IMR-90 (cell line): ENCODE measurements at regions not wholly inside any gene's neighbourhood (a gene's known extent, or its start where the extent isn't known, plus 50 kb on each side); places are given as distances from the start of the nearest gene placed in this dataset.
A peak's percentile ranks its signal among the peaks of the same experiment; 100 is the strongest.

Source experiments
- ATAC-seq: fragments of 200-7000 bp; cut with Tn5 transposase; 2 replicates; pipeline ENCODE4 v1.9.1; 2020; ENCODE audit warnings: low read depth, mild to moderate bottlenecking, moderate library complexity
- BruUV-seq: library from RNA; stranded (reverse); fragments of 400-500 nt; replicated peaks from 2 replicates; lab custom pipeline; 2021; lab: Mats Ljungman, UMichigan
- CTCF ChIA-PET: fragments of 300-600 bp; formaldehyde crosslinking; extraction: SDS; loops from one replicate; lab custom pipeline; 2021; ENCODE audit warnings: antibody characterized with exemption; lab: Yijun Ruan, JAX
- POLR2A ChIA-PET: fragments of 300-600 bp; sonication (Branson Sonifier 250); formaldehyde crosslinking; loops from one replicate; lab custom pipeline; 2022; ENCODE audit warnings: antibody characterized with exemption; ENCODE audit not compliant: unreplicated experiment; lab: Charles Lee
- DNase-seq: peaks from one replicate; pipeline ENCODE4 v3.0.0; 2013
- H2AFZ ChIP-seq: replicated peaks from 2 replicates; pipeline ENCODE3; 2013; ENCODE audit warnings: low read length, mild to moderate bottlenecking; ENCODE audit not compliant: poor library complexity
- H2AK5ac ChIP-seq: 2 replicates; pipeline ENCODE4 v1.6.1; 2013; ENCODE audit warnings: low read depth, low read length, inconsistent platforms
- H2AK9ac ChIP-seq: replicated peaks from 2 replicates; pipeline ENCODE3; 2013; ENCODE audit warnings: mild to moderate bottlenecking, low read depth, low read length, moderate library complexity; ENCODE audit not compliant: poor library complexity
- H2BK120ac ChIP-seq: 2 replicates; pipeline ENCODE4 v1.6.1; 2013; ENCODE audit warnings: low read depth, low read length, inconsistent platforms
- H2BK15ac ChIP-seq: 3 replicates; pipeline ENCODE4 v1.6.1; 2013; ENCODE audit warnings: low read depth, low read length, inconsistent platforms
- H2BK20ac ChIP-seq: 2 replicates; pipeline ENCODE4 v1.6.1; 2013; ENCODE audit warnings: low read depth, mild to moderate bottlenecking, inconsistent platforms, low read length, moderate library complexity
- H2BK5ac ChIP-seq: 2 replicates; pipeline ENCODE4 v1.6.1; 2013; ENCODE audit warnings: mild to moderate bottlenecking, low read depth, low read length, inconsistent platforms; ENCODE audit not compliant: poor library complexity, severe bottlenecking
- H3K14ac ChIP-seq: replicated peaks from 2 replicates; pipeline ENCODE4 v1.6.1; 2013; ENCODE audit warnings: low read depth, low read length, inconsistent platforms
- H3K18ac ChIP-seq: 2 replicates; pipeline ENCODE4 v1.6.1; 2013; ENCODE audit warnings: low read depth, low read length, control low read depth
- H3K23ac ChIP-seq: 2 replicates; pipeline ENCODE4 v1.6.1; 2013; ENCODE audit warnings: low read depth, low read length, inconsistent platforms
- H3K27ac ChIP-seq: 2 replicates; pipeline ENCODE4 v1.5.1; 2013; ENCODE audit warnings: mild to moderate bottlenecking, control low read depth, low read length; ENCODE audit not compliant: insufficient read depth
- H3K27me3 ChIP-seq: 2 replicates; pipeline ENCODE4 v1.6.1; 2013; ENCODE audit warnings: low read length; ENCODE audit not compliant: control insufficient read depth, insufficient read depth
- H3K36me3 ChIP-seq: 2 replicates; pipeline ENCODE4 v1.6.1; 2013; ENCODE audit warnings: low read length, mixed read lengths; ENCODE audit not compliant: control insufficient read depth, insufficient read depth
- H3K4ac ChIP-seq: 2 replicates; pipeline ENCODE4 v1.6.1; 2013; ENCODE audit warnings: low read depth, low read length, inconsistent platforms
- H3K4me1 ChIP-seq: 2 replicates; pipeline ENCODE4 v1.6.1; 2013; ENCODE audit warnings: low read length, mixed read lengths; ENCODE audit not compliant: control insufficient read depth, insufficient read depth
- H3K4me2 ChIP-seq: 2 replicates; pipeline ENCODE4 v1.6.1; 2013; ENCODE audit warnings: low read depth, mild to moderate bottlenecking, control low read depth, low read length, moderate library complexity
- H3K4me3 ChIP-seq: 2 replicates; pipeline ENCODE4 v1.5.1; 2013; ENCODE audit warnings: low read depth, mild to moderate bottlenecking, control low read depth, low read length, moderate library complexity; ENCODE audit not compliant: insufficient read depth
- H3K56ac ChIP-seq: 2 replicates; pipeline ENCODE4 v1.6.1; 2013; ENCODE audit warnings: low read length, inconsistent platforms; ENCODE audit not compliant: insufficient read depth; ENCODE audit errors: extremely low read depth
- H3K79me1 ChIP-seq, 2 experiments: 2 replicates each; pipeline ENCODE4 v1.6.1; 2013; ENCODE audit warnings: low read length in 2 of 2, inconsistent platforms in 1 of 2, low read depth in 1 of 2
- H3K9ac ChIP-seq: 2 replicates; pipeline ENCODE4 v1.6.1; 2013; ENCODE audit warnings: low read depth, low read length, control low read depth
- H3K9me1 ChIP-seq: 2 replicates; pipeline ENCODE4 v1.6.1; 2013; ENCODE audit warnings: low read length, inconsistent platforms; ENCODE audit not compliant: insufficient read depth
- H3K9me3 ChIP-seq: 2 replicates; pipeline ENCODE4 v1.6.1; 2013; ENCODE audit warnings: low read length; ENCODE audit not compliant: control insufficient read depth, insufficient read depth
- H4K20me1 ChIP-seq: 2 replicates; pipeline ENCODE4 v1.6.1; 2013; ENCODE audit warnings: low read length, inconsistent platforms; ENCODE audit not compliant: insufficient read depth
- H4K5ac ChIP-seq: 2 replicates; pipeline ENCODE4 v1.6.1; 2013; ENCODE audit warnings: mild to moderate bottlenecking, low read depth, low read length, control low read depth
- H4K8ac ChIP-seq, 2 experiments: 2 replicates each; pipeline ENCODE4 v1.6.1; 2013; ENCODE audit warnings: low read depth in 2 of 2, low read length in 2 of 2, control low read depth in 1 of 2, inconsistent platforms in 1 of 2
- H4K91ac ChIP-seq: 2 replicates; pipeline ENCODE4 v1.6.1; 2013; ENCODE audit warnings: low read depth, low read length, inconsistent platforms; ENCODE audit not compliant: insufficient read depth
- BHLHE40 ChIP-seq: fragments of 150-350 bp; IDR thresholded peaks from 2 replicates; pipeline ENCODE4 v1.6.1; 2016; ENCODE audit warnings: mild to moderate bottlenecking, low read depth, low read length
- CEBPB ChIP-seq: IDR thresholded peaks from 2 replicates; pipeline ENCODE4 v1.6.1; 2012; ENCODE audit warnings: low read depth, low read length, improper control_type of control experiment
- CHD1 ChIP-seq: IDR thresholded peaks from 2 replicates; pipeline ENCODE4 v1.6.1; 2012; ENCODE audit warnings: low read depth, low read length, improper control_type of control experiment
- FOS ChIP-seq: fragments of 150-350 bp; IDR thresholded peaks from 2 replicates; pipeline ENCODE4 v1.6.1; 2016; ENCODE audit warnings: low read depth, low read length
- MAFK ChIP-seq: IDR thresholded peaks from 2 replicates; pipeline ENCODE4 v1.6.1; 2012; ENCODE audit warnings: low read depth, low read length, improper control_type of control experiment
- MAZ ChIP-seq: IDR thresholded peaks from 2 replicates; pipeline ENCODE4 v1.6.1; 2012; ENCODE audit warnings: low read depth, mild to moderate bottlenecking, low read length, improper control_type of control experiment, moderate library complexity, borderline replicate concordance
- MXI1 ChIP-seq: IDR thresholded peaks from 2 replicates; pipeline ENCODE4 v1.6.1; 2012; ENCODE audit warnings: low read depth, mild to moderate bottlenecking, low read length, moderate library complexity, borderline replicate concordance
- NFE2L2 ChIP-seq: fragments of 150-350 bp; IDR thresholded peaks from 2 replicates; pipeline ENCODE4 v1.6.1; 2016; ENCODE audit warnings: low read depth, mild to moderate bottlenecking, low read length
- POLR2A ChIP-seq: IDR thresholded peaks from 2 replicates; pipeline ENCODE4 v1.6.1; 2012; ENCODE audit warnings: mild to moderate bottlenecking, low read depth, low read length
- RAD21 ChIP-seq: IDR thresholded peaks from 2 replicates; pipeline ENCODE4 v1.6.1; 2012; ENCODE audit warnings: low read length, improper control_type of control experiment
- RCOR1 ChIP-seq: IDR thresholded peaks from 2 replicates; pipeline ENCODE4 v1.6.1; 2012; ENCODE audit warnings: mild to moderate bottlenecking, low read length, improper control_type of control experiment; ENCODE audit not compliant: insufficient replicate concordance
- RFX5 ChIP-seq: IDR thresholded peaks from 2 replicates; pipeline ENCODE4 v1.8.0; 2012; ENCODE audit warnings: low read depth, mild to moderate bottlenecking, low read length, moderate library complexity
- SMC3 ChIP-seq: fragments of 150-350 bp; IDR thresholded peaks from 2 replicates; pipeline ENCODE4 v1.6.1; 2016; ENCODE audit warnings: low read depth, mild to moderate bottlenecking, antibody characterized with exemption, low read length, moderate library complexity
- WGBS, 2 experiments: methylation state at CpG; one replicate each; pipeline versions ENCODE4 v1.1.5 to v1.1.7; 2013; ENCODE audit warnings: missing lambda C conversion rate in 2 of 2; ENCODE audit not compliant: insufficient read length in 1 of 2; ENCODE audit errors: extremely low coverage in 2 of 2; 5-methylcytosine and 5-hydroxymethylcytosine counted together
- dilution Hi-C: fragments of 300-500 bp; cut with HindIII; formaldehyde crosslinking; loops from one replicate; pipeline ENCODE4 v1.14.3; 2018; ENCODE audit warnings: low sequenced_read_pairs; ENCODE audit not compliant: unreplicated experiment
- in situ Hi-C: fragments of 300-500 bp; cut with MboI; formaldehyde crosslinking; loops from 3 replicates; pipeline ENCODE4 v1.14.3; 2019; ENCODE audit warnings: low sequenced_read_pairs, inconsistent platforms, mixed read lengths
- intact Hi-C: fragments of 100-400 bp; cut with micrococcal nuclease; formaldehyde crosslinking; loops from 2 replicates; pipeline ENCODE4 v1.10.0; 2022
- TF ChIP-seq, protein P1 (sequence below): fragments of 150-350 bp; IDR thresholded peaks from 2 replicates; pipeline ENCODE4 v1.6.1; 2017; ENCODE audit warnings: mild to moderate bottlenecking, antibody characterized with exemption, low read length, low read depth
- TF ChIP-seq, protein P2 (sequence below): conservative IDR thresholded peaks from 2 replicates; pipeline ENCODE4 v1.5.1; 2012; ENCODE audit warnings: mild to moderate bottlenecking, low read depth, low read length, improper control_type of control experiment
- TF ChIP-seq, protein P3 (sequence below): fragments of 150-350 bp; IDR thresholded peaks from 2 replicates; pipeline ENCODE4 v1.6.1; 2016; ENCODE audit warnings: low read depth, mild to moderate bottlenecking, low read length, moderate library complexity, borderline replicate concordance

DNA sequence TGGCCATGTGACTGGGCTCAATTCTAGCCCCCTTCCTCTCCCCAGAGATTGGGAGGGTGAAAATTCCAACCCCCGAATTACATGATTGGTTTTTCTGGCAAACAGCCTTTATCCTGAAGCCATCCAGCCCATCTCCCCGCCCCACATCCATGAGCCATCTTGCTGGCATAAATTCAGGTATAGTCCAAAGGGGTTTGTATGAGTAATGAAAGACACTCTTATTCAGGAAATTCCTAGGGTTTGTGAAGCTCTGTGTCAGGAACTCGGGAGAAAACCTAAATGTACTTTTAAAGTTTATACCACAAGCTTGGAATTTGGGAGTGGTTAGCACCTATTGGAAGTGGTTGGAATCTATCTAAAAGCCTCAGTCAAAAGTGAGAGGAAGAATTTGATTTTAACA lies 80.6 kb upstream of the SIMC1 start:
- no peak overlapping the region for H2AFZ ChIP-seq
- no TSS peak for BruUV-seq
- no peaks in the 10 kb centered on the region for H3K36me3 ChIP-seq
- H2AK5ac ChIP-seq: no peak overlapping the region
- peaks cover 6% of the 10 kb centered on the region; the same call in 1 of the 2 replicates for H3K9me1 ChIP-seq
- H3K4me1 ChIP-seq: peaks cover 12% of the 10 kb centered on the region
- H3K9ac ChIP-seq: no peak overlapping the region
- H3K27ac ChIP-seq: no peak overlapping the region
- no peak overlapping the region for H4K8ac ChIP-seq
- DNase-seq (peak; percentile 71), ATAC-seq (peak; percentile 41)
- no peak overlapping the region for H3K23ac ChIP-seq
- no peak overlapping the region for H3K56ac ChIP-seq
- no peak overlapping the region for H3K14ac ChIP-seq
- no peak overlapping the region for H3K18ac ChIP-seq
- H3K4me3 ChIP-seq: no peak overlapping the region
- H2AK9ac ChIP-seq: no peak overlapping the region
- H2BK20ac ChIP-seq: peak overlapping the region; percentile 21; the same call in 1 of the 2 replicates
- CTCF ChIA-PET: no interaction called here
- H3K4ac ChIP-seq: no peak overlapping the region
- no peaks in the 10 kb centered on the region for H3K79me1 ChIP-seq
- H2BK120ac ChIP-seq: peak overlapping the region; percentile 53; the same call in 1 of the 2 replicates
- intact Hi-C loops (no loop called here), dilution Hi-C loops (no loop called here), in situ Hi-C loops (no loop called here)
- H4K5ac ChIP-seq: no peak overlapping the region
- H4K20me1 ChIP-seq: no peaks in the 10 kb centered on the region
- no peak overlapping the region for H4K91ac ChIP-seq
- TF ChIP-seq MAZ (no peak), MAFK (no peak), CHD1 (no peak), MXI1 (no peak), RAD21 (no peak), FOS (no peak), POLR2A (no peak), RCOR1 (no peak), NFE2L2 (no peak), RFX5 (no peak), SMC3 (no peak), BHLHE40 (no peak), CEBPB (no peak)
- TF ChIP-seq, protein P1, sequence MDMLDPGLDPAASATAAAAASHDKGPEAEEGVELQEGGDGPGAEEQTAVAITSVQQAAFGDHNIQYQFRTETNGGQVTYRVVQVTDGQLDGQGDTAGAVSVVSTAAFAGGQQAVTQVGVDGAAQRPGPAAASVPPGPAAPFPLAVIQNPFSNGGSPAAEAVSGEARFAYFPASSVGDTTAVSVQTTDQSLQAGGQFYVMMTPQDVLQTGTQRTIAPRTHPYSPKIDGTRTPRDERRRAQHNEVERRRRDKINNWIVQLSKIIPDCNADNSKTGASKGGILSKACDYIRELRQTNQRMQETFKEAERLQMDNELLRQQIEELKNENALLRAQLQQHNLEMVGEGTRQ: no peak
- TF ChIP-seq, protein P2, sequence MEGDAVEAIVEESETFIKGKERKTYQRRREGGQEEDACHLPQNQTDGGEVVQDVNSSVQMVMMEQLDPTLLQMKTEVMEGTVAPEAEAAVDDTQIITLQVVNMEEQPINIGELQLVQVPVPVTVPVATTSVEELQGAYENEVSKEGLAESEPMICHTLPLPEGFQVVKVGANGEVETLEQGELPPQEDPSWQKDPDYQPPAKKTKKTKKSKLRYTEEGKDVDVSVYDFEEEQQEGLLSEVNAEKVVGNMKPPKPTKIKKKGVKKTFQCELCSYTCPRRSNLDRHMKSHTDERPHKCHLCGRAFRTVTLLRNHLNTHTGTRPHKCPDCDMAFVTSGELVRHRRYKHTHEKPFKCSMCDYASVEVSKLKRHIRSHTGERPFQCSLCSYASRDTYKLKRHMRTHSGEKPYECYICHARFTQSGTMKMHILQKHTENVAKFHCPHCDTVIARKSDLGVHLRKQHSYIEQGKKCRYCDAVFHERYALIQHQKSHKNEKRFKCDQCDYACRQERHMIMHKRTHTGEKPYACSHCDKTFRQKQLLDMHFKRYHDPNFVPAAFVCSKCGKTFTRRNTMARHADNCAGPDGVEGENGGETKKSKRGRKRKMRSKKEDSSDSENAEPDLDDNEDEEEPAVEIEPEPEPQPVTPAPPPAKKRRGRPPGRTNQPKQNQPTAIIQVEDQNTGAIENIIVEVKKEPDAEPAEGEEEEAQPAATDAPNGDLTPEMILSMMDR: no peak
- TF ChIP-seq, protein P3, sequence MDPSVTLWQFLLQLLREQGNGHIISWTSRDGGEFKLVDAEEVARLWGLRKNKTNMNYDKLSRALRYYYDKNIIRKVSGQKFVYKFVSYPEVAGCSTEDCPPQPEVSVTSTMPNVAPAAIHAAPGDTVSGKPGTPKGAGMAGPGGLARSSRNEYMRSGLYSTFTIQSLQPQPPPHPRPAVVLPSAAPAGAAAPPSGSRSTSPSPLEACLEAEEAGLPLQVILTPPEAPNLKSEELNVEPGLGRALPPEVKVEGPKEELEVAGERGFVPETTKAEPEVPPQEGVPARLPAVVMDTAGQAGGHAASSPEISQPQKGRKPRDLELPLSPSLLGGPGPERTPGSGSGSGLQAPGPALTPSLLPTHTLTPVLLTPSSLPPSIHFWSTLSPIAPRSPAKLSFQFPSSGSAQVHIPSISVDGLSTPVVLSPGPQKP: no peak
- peak overlapping the region; percentile 53; the same call in 1 of the 2 replicates for H3K4me2 ChIP-seq
- peaks cover 3% of the 10 kb centered on the region for H3K9me3 ChIP-seq
- no peaks in the 10 kb centered on the region for H3K27me3 ChIP-seq
- H2BK5ac ChIP-seq: no peak overlapping the region
- POLR2A ChIA-PET: no interaction called here
- no peak overlapping the region for H2BK15ac ChIP-seq
- no CpG with 5 or more reads among the region's 3 CpGs for WGBS, 2 experiments
